Neural crest cell (in vitro differentiated cells): ENCODE measurements at regions not wholly inside any gene's neighbourhood (a gene's known extent, or its start where the extent isn't known, plus 50 kb on each side); places are given as distances from the start of the nearest gene placed in this dataset.
"Not testable (repeated sequence)": the region's sequence is repeated elsewhere in the genome, so short reads cannot be mapped to it uniquely, and the experiment has no call there.

Source experiments
- DNase-seq: peaks from one replicate; pipeline ENCODE4 v3.0.0; 2021; ENCODE audit warnings: low read depth, mixed read lengths, low spot score
- H3K27ac Mint-ChIP-seq: one replicate; pipeline ENCODE4 v1.8.0; 2021; ENCODE audit warnings: mild to moderate bottlenecking, mixed read lengths; ENCODE audit not compliant: unreplicated experiment
- H3K27me3 Mint-ChIP-seq: 2 replicates; pipeline ENCODE4 v1.8.0; 2021; ENCODE audit warnings: low read depth, mild to moderate bottlenecking, mixed read lengths
- H3K36me3 Mint-ChIP-seq: 2 replicates; pipeline ENCODE4 v1.8.0; 2021; ENCODE audit warnings: low read depth, mild to moderate bottlenecking, mixed read lengths
- H3K4me1 Mint-ChIP-seq: 2 replicates; pipeline ENCODE4 v1.8.0; 2021; ENCODE audit warnings: mixed read lengths
- H3K4me3 Mint-ChIP-seq: one replicate; pipeline ENCODE4 v1.8.0; 2021; ENCODE audit warnings: mild to moderate bottlenecking, mixed read lengths
- H3K9me3 Mint-ChIP-seq: 2 replicates; pipeline ENCODE4 v1.8.0; 2021; ENCODE audit warnings: mixed read lengths
- TF ChIP-seq, protein P1 (sequence below): fragments of 200-600 bp; sonication (generic); conservative IDR thresholded peaks from 2 replicates; pipeline ENCODE4 v1.5.0; 2021; ENCODE audit warnings: antibody characterized with exemption, mild to moderate bottlenecking

DNA sequence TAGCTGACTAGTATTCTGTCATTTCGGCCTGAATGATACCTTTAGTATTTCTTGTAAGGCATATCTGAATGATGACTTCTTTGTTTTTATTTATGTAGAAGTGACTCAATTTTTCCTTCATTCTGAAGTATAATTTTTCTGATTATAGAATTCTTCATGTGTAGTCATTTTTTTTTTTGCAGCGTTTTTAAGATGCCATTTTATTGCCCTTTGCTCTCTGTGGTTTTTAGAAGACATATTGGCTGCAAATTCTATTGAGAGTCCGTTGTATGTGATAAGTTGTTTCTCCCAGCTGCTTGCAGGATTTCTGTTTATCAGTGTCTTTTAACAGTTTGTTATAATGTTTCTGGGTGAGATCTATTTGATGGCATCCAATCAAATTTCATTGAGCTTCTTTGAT, 1224.8 kb downstream of the JRKL start:
- TF ChIP-seq, protein P1, sequence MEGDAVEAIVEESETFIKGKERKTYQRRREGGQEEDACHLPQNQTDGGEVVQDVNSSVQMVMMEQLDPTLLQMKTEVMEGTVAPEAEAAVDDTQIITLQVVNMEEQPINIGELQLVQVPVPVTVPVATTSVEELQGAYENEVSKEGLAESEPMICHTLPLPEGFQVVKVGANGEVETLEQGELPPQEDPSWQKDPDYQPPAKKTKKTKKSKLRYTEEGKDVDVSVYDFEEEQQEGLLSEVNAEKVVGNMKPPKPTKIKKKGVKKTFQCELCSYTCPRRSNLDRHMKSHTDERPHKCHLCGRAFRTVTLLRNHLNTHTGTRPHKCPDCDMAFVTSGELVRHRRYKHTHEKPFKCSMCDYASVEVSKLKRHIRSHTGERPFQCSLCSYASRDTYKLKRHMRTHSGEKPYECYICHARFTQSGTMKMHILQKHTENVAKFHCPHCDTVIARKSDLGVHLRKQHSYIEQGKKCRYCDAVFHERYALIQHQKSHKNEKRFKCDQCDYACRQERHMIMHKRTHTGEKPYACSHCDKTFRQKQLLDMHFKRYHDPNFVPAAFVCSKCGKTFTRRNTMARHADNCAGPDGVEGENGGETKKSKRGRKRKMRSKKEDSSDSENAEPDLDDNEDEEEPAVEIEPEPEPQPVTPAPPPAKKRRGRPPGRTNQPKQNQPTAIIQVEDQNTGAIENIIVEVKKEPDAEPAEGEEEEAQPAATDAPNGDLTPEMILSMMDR = no peak
- no peaks in the 10 kb centered on the region for H3K36me3 Mint-ChIP-seq
- no peak overlapping the region for H3K27ac Mint-ChIP-seq
- no peaks in the 10 kb centered on the region for H3K4me1 Mint-ChIP-seq
- peaks cover 4% of the 10 kb centered on the region for H3K9me3 Mint-ChIP-seq
- no peak for DNase-seq
- no peaks in the 10 kb centered on the region for H3K27me3 Mint-ChIP-seq
- H3K4me3 Mint-ChIP-seq = no peak overlapping the region

GRCh38 chr11:97615546-97615945, 1225.7 kb downstream of the JRKL start:
- H3K9me3 Mint-ChIP-seq = peaks cover 4% of the 10 kb centered on the region
- no peaks in the 10 kb centered on the region for H3K27me3 Mint-ChIP-seq
- TF ChIP-seq, protein P1 = no peak
- no peak overlapping the region for H3K27ac Mint-ChIP-seq
- no peak for DNase-seq
- H3K4me3 Mint-ChIP-seq = no peak overlapping the region
- H3K36me3 Mint-ChIP-seq = no peaks in the 10 kb centered on the region
- no peaks in the 10 kb centered on the region for H3K4me1 Mint-ChIP-seq

GRCh38 chr11:97617031-97617430, 1227.2 kb downstream of the JRKL start:
- Mint-ChIP-seq H3K36me3 (no peaks in the 10 kb centered on the region), H3K27ac (no peak overlapping the region), H3K27me3 (no peaks in the 10 kb centered on the region), H3K9me3 (peaks cover 4% of the 10 kb centered on the region), H3K4me1 (no peaks in the 10 kb centered on the region), H3K4me3 (no peak overlapping the region)
- DNase-seq = no peak
- TF ChIP-seq, protein P1 = no peak

- no peak overlapping the region for H3K4me3 Mint-ChIP-seq
- no peak overlapping the region for H3K27ac Mint-ChIP-seq
- peaks cover 4% of the 10 kb centered on the region for H3K9me3 Mint-ChIP-seq
- no peak for DNase-seq
- no peaks in the 10 kb centered on the region for H3K4me1 Mint-ChIP-seq
- no peaks in the 10 kb centered on the region for H3K27me3 Mint-ChIP-seq
- no peaks in the 10 kb centered on the region for H3K36me3 Mint-ChIP-seq
- TF ChIP-seq, protein P1 = no peak
Measured at GRCh38 chr11:97620007-97620406, 1230.2 kb downstream of the JRKL start.

DNA sequence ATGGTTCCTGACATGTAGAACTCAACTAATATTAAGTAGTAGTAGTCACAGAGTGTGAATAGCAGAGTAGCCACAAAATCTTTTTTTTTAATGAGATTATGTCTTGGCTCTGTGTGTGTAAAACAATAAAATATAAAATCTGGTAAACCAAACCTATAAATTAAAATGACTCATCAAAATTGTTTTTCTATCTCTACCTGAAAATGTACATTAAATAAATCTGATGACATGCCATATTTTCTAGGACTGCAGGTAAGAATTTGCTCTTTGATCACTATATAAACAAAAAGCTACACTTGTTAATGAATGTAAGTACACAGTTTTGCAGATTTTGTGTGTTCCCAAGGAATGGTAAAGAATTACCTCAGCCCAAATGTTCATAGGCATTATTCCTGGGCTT, 1231.5 kb downstream of the JRKL start:
- Mint-ChIP-seq H3K36me3 (no peaks in the 10 kb centered on the region), H3K9me3 (peaks cover 4% of the 10 kb centered on the region), H3K27ac (no peak overlapping the region), H3K27me3 (no peaks in the 10 kb centered on the region), H3K4me1 (no peaks in the 10 kb centered on the region), H3K4me3 (no peak overlapping the region)
- no peak for DNase-seq
- TF ChIP-seq, protein P1 = no peak

DNA sequence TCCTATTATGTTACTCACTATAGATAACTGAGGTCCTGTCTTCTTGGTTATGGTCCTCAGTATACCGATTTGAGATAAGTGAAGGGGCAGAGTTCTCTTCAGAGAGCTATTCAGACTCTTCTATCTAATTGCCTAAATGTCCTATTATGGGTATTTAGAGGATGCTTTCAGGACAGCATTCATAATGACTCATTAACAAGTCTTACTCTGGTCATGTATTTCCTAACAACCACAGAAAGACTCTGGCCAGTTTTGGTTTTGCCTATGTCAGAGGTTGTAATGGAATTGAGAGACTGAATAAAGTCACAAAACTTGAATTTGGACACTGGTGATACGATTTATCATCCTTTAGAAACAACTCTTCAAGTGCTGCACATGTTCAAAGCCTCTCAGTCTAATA, 1233.0 kb downstream of the JRKL start:
- TF ChIP-seq, protein P1 = no peak
- Mint-ChIP-seq H3K27me3 (no peaks in the 10 kb centered on the region), H3K9me3 (no peaks in the 10 kb centered on the region), H3K36me3 (no peaks in the 10 kb centered on the region), H3K4me3 (no peak overlapping the region), H3K4me1 (no peaks in the 10 kb centered on the region), H3K27ac (no peak overlapping the region)
- DNase-seq = no peak

- H3K9me3 Mint-ChIP-seq, H3K27me3 Mint-ChIP-seq, H3K27ac Mint-ChIP-seq, H3K4me1 Mint-ChIP-seq, DNase-seq, H3K4me3 Mint-ChIP-seq, H3K36me3 Mint-ChIP-seq: not testable (repeated sequence)
Measured at GRCh38 chr11:97636741-97637140, 1246.9 kb downstream of the JRKL start.
